GM18519 (cell line): ENCODE measurements at regions not wholly inside any gene's neighbourhood (a gene's known extent, or its start where the extent isn't known, plus 50 kb on each side); places are given as distances from the start of the nearest gene placed in this dataset.
"Not testable (repeated sequence)": the region's sequence is repeated elsewhere in the genome, so short reads cannot be mapped to it uniquely, and the experiment has no call there.

Experiments
- ATAC-seq: cut with Tn5 transposase; IDR thresholded peaks from one replicate; pipeline ENCODE4 v1.9.1; 2021; ENCODE audit warnings: mild to moderate bottlenecking, moderate library complexity; ENCODE audit not compliant: unreplicated experiment, low FRiP score

DNA sequence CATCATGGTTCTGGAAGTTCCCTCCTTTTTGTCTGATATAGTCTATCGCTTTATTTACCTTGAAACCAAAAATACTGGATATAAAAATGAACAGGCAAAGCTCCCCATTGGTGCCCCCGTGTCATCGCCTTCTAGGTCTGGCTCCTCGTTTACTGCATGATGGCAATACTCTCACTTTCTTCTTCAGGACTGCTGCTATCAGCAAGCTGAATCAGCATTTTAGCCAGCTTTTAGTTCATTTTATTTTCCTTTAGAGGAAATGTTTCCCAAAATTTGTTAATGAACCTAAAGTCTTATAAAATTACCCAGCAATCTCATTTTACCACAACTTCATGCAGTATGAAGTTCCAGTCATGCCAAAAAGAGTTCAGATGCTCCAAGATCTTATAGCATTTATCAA, 80.5 kb downstream of the ZIC3 start:
- ATAC-seq = no peak

DNA sequence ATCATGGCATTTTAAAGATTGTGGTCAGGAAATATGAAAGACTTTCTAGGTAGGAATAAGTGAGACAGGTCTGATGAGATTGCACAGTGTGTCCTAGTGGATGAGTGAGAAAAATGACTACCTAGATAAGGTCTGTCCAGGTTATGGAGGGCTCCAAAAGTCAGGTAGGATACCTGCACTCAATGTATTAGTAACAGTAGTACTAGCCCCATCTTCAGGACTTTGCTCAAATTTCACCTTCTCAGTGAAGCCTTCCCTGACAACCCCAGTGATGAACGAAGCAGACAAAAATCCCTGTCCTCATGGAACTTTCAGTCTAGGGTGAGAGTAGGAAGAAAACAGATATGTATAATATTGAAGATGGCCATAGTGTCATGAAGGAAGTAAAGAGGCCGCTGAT, 85.7 kb downstream of the ZIC3 start:
- no peak for ATAC-seq

DNA sequence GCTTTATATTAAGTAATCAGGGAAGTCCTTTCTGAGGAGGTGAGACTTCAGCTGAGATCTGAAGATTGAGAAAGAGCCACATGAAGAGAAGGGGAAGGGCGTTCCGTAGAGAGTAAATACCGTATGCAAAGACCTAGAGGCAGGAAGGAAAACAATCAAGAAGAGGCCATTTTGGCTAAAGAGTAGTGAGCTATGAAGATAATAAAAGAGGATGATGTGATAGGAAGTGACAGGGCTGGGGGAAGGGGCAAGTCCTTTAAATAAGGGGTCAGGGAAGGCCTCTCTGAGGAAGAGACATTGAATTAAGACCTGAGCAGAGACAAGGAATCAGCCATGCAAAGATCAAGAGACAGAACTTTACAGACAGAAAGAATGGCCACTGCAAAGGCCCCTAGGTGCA, 86.2 kb downstream of the ZIC3 start:
- no peak for ATAC-seq

DNA sequence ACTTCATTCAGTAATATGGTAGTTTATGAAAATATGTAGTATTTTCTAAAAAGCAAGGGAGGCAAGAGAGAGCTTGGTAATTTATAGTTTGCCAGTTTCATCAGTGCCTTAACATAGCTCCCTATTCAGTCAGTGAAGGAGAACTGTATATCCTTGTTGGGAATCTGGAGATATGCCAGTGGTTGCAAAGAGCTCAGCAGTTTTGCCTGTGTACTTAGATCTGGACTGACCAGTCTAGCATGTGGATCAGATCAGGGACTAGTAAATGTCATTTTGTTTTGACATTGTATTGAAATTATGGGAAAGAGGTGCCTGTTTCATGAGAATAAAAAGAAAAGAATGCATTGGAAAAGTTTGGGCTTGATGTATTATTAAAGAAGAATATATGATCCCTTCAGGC, 88.6 kb downstream of the ZIC3 start:
- ATAC-seq = no peak

DNA sequence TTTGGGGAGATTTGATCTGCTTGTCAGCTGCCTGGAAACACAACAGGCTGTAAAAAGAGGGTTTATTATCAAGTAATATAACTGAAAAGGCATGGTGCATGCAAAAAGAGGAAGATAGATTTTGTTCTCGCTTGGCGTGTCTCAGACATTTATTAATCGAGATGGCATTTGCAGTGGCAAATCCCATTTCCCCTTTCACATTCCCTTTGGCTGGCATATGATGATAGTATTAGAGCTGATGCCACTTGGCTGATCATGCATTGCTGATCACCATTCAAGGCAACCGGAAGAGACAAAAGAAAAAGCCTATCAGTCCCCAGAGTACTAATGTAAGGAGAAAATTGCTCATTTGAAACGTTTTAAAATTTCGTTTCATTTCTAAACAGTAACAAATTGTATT, 101.8 kb downstream of the ZIC3 start:
- ATAC-seq = no peak

DNA sequence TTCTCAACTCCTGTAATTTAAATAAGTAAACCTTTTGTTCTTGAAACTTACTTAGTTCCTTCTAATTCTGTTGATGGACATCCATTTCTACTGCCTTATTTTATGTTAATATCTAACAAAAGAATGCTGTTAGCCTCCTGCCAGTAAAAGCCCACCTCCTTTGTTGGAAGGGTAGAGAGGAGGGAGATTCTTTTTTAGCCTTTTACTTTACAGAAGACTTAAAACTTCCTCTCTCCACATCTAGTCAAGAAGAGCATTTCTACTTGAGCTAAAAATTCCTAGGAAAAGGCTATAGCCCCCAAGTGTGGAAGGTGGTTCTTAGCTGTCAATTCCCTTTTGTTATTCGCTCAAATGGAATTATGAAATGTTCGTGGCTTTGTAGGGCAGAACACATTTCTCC, 118.7 kb downstream of the ZIC3 start:
- no peak for ATAC-seq

DNA sequence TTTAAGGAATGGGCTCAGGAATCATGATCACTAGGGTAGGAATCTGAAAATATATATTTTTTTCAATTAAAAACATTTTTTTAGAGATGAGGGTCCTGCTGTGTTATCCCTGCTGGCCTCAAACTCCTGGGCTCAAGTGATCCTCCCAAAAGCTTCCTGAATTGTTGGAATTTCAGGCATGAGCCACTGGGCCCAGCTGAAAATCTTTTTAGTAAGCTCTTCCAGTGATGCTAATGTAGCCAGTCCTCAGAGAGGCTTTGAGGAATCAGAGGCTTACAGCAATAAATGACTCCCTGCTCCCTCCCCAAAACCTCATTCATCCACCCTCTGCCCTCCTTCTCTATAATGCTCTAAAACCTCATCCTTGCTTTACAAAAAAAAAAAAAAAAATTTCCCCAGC, 129.5 kb downstream of the ZIC3 start:
- no peak for ATAC-seq

DNA sequence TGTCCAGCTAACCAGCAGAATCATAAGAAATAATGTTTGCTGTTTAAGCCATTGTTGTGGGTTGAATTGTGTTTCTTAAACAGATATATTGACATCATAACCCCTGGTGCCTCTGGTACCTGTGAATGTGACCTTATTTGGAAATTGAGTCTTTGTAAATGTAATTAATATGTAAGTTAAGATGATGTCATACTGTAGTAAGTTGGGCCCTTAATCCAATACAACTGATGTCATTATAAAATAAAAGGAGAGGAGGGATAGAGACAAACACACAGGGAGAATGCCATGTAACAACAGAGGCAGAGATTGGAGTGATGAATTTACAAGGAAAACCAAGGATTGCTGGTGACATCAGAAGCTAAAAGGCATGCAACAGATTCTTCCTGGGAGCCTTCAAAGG, 141.4 kb downstream of the ZIC3 start:
- no peak for ATAC-seq

DNA sequence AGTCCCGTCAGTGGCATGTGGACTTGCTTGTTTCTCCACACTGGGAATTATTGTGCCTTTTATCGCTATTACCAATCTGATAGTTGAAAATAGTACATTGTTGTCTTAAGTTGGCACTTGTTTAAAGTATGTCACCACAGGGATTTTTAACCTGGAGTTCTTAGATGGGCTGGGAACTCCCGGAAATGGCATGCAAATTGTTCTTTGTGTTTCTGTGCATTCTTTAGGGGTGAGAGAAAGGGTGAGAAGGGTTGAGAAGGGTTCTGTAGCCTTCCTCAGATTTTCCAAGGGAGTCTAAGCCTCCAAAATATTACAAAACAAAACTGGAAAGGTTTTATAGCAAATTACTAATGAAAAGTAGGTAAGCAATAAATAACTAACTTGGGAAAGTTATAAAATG, 176.9 kb downstream of the ZIC3 start:
- no peak for ATAC-seq

DNA sequence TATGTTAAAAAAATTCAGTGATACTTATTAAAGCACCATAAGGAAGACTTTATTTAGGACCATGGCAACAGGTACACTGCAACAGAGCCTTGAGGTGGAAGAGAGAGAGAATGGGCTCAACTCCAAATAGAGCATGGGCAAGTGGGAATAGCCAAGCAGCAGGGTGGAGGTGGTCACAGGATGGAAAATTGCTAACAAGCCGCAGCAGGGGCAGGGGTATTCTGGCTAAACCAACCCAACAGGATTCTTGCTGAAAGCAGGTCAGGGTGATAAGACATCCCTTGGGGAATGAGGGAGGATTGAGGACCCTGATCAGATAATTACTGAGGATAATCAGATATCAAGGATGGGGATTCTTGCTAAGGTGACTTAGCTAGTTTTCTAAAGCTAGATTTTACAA, 177.5 kb downstream of the ZIC3 start:
- no peak for ATAC-seq

DNA sequence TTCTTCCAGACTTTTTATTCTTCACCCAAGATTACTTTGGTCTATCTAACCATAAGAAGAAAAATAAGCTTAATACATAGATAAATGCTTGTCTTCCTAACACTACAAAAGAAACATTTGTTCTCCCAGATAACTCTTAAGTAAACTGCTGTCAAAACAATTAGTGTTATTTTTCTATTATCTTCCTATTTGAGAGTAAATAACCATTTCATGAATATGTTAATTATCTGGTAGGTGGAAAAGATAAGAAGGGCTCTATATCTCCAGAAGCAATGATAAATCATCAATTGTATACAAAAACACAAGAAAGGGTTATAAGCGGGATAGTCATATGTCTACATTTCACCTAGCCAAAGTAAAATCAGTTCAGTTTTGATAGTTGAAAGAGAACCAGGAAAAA, 180.4 kb downstream of the ZIC3 start:
- no peak for ATAC-seq

DNA sequence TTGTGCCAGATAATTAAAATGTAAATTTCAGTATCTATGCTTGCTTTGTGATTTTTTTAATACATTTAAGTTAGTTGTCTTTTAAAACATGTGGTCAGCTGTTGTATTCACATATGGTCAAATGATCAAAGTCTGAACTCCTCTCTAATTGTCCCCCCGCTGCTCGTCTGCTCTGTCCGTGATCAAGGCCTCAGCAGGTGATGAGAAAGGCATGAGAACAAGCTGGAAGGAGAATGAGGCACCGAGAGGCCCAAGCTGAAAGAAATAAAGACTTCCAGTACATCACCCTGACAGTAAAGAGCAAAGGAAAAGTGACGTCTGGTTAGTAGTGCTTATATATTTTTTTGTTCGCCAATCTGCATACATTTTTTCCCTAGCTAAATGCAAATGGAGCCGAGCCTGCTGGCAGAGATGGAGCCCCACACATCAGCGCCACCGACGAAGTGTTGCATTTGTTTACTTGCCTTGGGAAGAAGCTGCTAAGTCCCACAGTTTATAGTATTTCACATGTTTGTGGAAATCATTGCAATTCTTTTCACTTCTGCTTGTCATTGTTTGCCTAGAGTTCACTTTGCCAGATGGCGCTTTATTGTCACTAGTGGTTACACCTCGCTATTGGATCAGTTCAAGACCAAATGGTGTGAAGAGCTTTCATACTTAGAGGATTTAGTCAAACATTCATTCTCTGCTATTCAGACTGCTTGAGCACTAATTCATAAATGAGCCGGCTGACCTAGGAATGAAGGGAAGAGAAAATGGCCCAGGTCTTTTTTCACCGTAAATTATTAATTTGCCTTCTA, 181.5 kb downstream of the ZIC3 start:
- no peak for ATAC-seq

DNA sequence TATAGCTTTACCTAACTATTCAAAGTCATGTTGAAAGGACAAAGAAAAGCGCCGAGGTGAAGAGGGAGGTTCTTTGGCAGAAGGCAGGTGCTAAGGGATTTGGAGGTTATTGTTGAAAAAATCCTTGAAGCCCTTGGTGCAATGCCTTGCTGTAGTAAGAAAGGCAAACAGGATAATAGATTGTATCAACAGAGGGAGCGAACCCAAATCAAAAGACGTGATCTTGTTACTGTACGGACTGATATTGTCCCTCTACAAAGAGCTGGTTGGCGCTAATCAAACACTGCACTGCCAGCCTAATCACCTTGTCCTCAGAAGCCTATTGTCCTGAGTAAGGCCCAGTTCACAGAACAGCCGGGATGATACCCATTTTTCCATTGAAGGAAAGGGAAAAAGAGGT, 182.9 kb downstream of the ZIC3 start:
- ATAC-seq = no peak

DNA sequence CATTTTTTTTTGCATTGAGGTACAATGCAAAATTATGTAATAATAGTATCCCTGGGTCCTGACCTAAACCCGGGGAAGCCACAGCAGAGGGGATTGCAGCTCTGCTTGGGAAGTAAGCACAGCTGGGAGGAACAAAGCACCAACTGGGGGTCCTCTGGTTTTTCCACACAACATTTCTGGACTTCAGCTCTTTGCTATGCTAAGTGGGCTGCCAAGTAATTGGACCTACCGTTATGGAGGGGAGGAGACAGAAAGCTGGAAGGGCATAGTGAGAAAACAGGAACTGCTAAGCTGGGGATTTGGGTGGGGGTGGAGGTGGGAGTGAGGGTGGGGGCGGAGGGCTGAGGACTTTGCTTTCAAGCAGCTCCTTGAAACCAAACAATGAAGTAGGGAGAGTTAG, 183.3 kb downstream of the ZIC3 start:
- no peak for ATAC-seq

DNA sequence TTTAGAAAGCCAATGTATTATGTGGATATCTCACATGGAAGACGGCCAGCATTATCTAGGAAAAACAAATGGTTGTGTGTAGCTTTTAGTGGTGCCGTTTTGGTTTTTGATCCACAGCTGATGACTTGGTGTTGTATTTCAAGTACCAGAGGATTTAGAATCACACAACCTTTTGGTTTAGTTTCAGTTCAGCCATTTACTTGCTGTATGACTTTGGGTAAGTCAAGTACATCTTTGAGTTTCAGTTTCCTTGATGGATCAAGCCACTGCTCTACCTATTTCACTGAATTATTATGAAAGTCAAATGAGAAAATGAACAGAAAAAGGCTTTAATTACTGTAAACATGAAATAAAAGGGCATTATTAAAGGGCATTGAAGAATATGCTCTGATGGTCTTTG, 205.6 kb downstream of the ZIC3 start:
- ATAC-seq = no peak

DNA sequence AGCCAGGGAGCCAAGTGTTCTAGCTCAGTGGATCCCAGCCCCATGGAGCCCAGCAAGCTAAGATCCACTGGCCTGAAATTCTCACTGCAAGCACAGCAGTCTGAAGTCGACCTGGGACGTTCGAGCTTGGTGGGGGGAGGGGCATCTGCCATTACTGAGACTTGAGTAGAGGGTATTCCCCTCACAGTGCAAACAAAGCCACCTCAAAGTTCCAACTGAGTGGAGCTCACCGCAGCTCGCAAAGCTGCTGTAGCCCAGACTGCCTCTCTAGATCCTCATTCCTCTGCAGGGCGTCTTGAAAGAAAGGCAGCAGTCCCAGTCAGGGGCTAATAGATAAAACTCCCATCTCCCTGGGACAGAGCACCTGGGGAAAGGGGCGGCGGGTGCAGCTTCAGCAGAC, 226.3 kb downstream of the ZIC3 start:
- ATAC-seq = no peak

DNA sequence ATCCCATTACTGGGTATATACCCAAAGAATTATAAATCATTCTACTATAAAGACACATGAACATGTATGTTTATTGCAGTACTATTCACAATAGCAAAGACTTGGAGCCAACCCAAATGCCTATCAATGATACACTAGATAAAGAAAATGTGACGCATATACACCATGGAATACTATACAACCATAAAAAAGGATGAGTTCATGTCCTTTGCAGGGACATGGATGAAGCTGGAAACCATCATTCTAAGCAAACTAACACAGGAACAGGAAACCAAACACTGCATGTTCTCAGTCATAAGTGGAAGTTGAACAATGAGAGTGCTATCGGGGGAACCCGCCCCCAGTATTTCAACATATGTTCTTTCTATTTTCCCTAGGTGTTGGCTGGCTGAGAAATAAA, 232.0 kb downstream of the ZIC3 start:
- ATAC-seq = not testable (repeated sequence)

DNA sequence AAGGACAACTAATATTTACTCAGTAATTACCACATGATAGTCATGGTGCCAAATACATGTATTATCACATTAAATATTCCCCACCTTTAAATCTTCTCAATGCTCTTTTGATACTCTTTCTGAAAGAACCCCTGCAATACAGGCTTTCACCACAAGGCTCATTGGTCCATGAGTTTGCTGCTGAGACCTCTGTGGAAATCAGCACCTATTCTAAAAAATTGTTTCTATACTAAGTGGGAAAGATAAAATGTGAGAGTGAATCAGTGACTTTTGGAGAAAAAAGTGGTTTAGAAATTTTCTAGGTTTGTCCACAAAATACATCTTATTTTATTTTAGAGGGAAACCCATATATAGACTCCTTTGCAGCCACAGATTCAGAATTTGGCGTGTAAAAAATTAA, 257.3 kb downstream of the ZIC3 start:
- ATAC-seq = no peak

DNA sequence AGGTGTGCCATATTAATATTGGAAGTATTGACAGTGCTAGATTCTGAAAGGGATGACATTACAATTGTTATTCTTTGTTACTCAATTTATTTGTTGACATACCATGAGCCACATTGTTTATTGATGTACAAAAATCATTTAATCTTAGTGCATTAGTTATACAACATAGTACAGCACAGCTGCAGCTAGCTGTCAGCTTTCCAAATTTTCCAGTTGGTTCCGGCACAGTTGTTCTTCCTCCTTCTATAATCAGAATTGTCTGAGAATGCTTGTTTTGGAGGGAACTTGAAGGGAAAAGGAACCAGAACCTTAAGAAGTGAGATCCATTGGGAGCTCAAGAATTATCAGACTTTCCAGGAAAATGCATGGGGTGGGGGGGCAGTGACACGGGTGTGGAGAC, 281.4 kb downstream of the ZIC3 start:
- ATAC-seq = no peak

DNA sequence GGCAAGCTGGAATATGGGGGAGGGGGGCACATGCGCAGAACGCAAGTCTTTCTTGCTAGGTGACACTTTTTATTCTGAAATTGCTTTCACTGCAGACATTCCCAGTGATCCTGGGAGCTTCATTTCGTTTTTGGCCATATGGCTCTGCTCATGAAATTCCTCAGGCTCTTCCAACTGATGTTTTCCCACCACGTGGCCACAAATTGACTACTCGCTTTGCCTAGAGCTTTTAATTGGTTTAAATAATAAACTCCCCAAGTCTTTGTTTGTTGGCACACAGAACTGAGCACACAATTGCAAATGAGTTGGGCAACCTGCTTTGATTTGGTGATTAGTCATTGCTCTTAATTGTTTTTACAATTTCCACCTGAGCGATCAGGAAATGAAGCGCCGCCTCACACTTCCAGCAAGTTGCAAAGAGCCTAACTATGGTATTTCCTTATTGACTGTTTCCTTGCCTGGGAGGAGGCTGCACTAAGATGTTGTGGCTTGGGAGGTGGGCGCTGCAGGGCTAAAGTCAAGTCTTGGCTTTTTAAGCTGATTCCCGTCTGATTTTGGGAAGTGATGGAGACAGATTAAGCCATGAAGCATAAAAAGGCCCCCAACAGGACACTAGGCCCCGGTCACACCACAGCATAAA, 282.5 kb downstream of the ZIC3 start:
- ATAC-seq = no peak

DNA sequence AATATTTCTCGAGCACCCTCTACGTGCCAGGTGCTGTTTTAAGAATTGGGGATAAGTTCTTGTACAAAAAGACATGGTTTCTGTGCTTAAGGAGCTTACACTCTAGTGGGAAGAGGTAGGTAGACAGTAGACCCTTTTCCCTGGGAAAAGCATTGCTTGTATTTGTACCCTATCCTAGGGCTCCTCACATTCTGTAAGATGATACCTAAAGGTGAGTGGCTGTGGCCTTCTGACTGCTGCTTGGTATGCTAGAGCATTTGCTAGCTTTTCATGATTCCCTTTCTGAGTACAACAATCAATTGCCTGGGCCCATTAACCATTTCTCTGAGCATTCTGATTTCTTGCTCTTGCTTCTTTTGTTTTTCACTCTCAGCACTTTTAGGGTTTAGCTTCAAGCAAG, 286.6 kb downstream of the ZIC3 start:
- no peak for ATAC-seq

DNA sequence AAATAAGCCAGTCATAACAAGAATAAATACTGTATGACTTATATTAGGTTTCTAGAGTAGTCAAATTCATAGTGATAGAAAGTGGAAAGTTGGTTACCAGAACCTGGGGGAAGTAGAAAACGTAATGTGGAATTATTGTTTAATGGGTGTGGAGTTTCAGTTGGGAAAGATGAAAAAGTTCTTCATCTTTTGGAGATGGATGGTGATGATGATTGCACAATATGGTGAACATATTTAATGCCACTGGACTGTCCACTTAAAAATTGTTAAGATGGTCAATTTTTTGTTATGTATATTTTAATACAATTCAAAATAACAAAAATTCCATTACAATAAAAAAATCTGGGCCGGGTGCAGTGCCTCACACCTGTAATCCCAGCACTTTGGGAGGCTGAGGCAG, 289.6 kb downstream of the ZIC3 start:
- ATAC-seq = no peak
